ENCODE measurements at regions not wholly inside any gene's neighbourhood (a gene's known extent, or its start where the extent isn't known, plus 50 kb on each side); places are given as distances from the start of the nearest gene placed in this dataset.

- H3K36me3 ChIP-seq (ENCODE audit: control insufficient read depth in 2 of 2, extremely low read depth in 1 of 2, insufficient read depth in 2 of 2, low read length in 2 of 2): no peaks in the 10 kb centered on the region
- BruUV-seq (replicated peaks): no TSS peak
- no peak overlapping the region for H3K4me3 ChIP-seq (replicated peaks in 1 of 3; ENCODE audit: insufficient read depth in 1 of 3, low read depth in 1 of 3, low read length in 3 of 3)
- dilution Hi-C loops (cut with MboI; ENCODE audit: extremely low pct_ligation_motif_present, low sequenced_read_pairs) (no loop called here), intact Hi-C loops (cut with micrococcal nuclease) (no loop called here)
- H3K27ac ChIP-seq (ENCODE audit: insufficient read depth, low read depth, low read length): no peak overlapping the region
- ChIA-PET POLR2A (no interaction called here), CTCF (no interaction called here)
- no peaks in the 10 kb centered on the region for H3K9me3 ChIP-seq (replicated peaks; ENCODE audit: control insufficient read depth, insufficient read depth, low read length)
- H3K9me1 ChIP-seq (replicated peaks; ENCODE audit: control insufficient read depth, extremely low read depth, insufficient read depth, low read length): no peaks in the 10 kb centered on the region
- no peak for TF ChIP-seq POLR2A (IDR thresholded peaks at IDR 0.05; ENCODE audit: low read depth, low read length)
- H3K27me3 ChIP-seq (ENCODE audit: control insufficient read depth in 2 of 2, insufficient read depth in 2 of 2, low read length in 2 of 2): no peaks in the 10 kb centered on the region
- H3K9ac ChIP-seq (replicated peaks; ENCODE audit: extremely low read depth, insufficient read depth, low read length): no peak overlapping the region
- FAIRE-seq (no peak), DNase-seq (ENCODE audit: low read depth, low spot score) (no peak)
- no peaks in the 10 kb centered on the region for H3K79me2 ChIP-seq (ENCODE audit: control insufficient read depth, insufficient read depth, low read length)
- no peak overlapping the region for H2AFZ ChIP-seq (ENCODE audit: low read depth, low read length)
- no peaks in the 10 kb centered on the region for H4K20me1 ChIP-seq (replicated peaks; ENCODE audit: control insufficient read depth, extremely low read depth, insufficient read depth, low read length)
- no peaks in the 10 kb centered on the region for H3K4me1 ChIP-seq (ENCODE audit: control insufficient read depth, extremely low read depth, insufficient read depth, low read length)
- H3K4me2 ChIP-seq (ENCODE audit: insufficient read depth, low read length): no peak overlapping the region
Observed at GRCh38 chr1:195373856-195374255, 1234.4 kb downstream of the KCNT2 start.

- Histone ChIP-seq H3K27ac (ENCODE audit: insufficient read depth, low read depth, low read length) (no peak overlapping the region), H3K27me3 (ENCODE audit: control insufficient read depth in 2 of 2, insufficient read depth in 2 of 2, low read length in 2 of 2) (no peaks in the 10 kb centered on the region), H2AFZ (ENCODE audit: low read depth, low read length) (no peak overlapping the region), H3K9me3 (replicated peaks; ENCODE audit: control insufficient read depth, insufficient read depth, low read length) (peaks cover 1% of the 10 kb centered on the region), H3K4me3 (replicated peaks in 1 of 3; ENCODE audit: insufficient read depth in 1 of 3, low read depth in 1 of 3, low read length in 3 of 3) (no peak overlapping the region), H3K9ac (replicated peaks; ENCODE audit: extremely low read depth, insufficient read depth, low read length) (no peak overlapping the region), H3K4me2 (ENCODE audit: insufficient read depth, low read length) (no peak overlapping the region), H4K20me1 (replicated peaks; ENCODE audit: control insufficient read depth, extremely low read depth, insufficient read depth, low read length) (no peaks in the 10 kb centered on the region), H3K4me1 (ENCODE audit: control insufficient read depth, extremely low read depth, insufficient read depth, low read length) (no peaks in the 10 kb centered on the region), H3K9me1 (replicated peaks; ENCODE audit: control insufficient read depth, extremely low read depth, insufficient read depth, low read length) (no peaks in the 10 kb centered on the region), H3K36me3 (ENCODE audit: control insufficient read depth in 2 of 2, extremely low read depth in 1 of 2, insufficient read depth in 2 of 2, low read length in 2 of 2) (no peaks in the 10 kb centered on the region), H3K79me2 (ENCODE audit: control insufficient read depth, insufficient read depth, low read length) (no peaks in the 10 kb centered on the region)
- intact Hi-C loops (cut with micrococcal nuclease) (no loop called here), dilution Hi-C loops (cut with MboI; ENCODE audit: extremely low pct_ligation_motif_present, low sequenced_read_pairs) (no loop called here)
- FAIRE-seq (no peak), DNase-seq (ENCODE audit: low read depth, low spot score) (no peak)
- POLR2A ChIA-PET: no interaction called here
- no TSS peak for BruUV-seq (replicated peaks)
- CTCF ChIA-PET: no interaction called here
- TF ChIP-seq MAX (IDR thresholded peaks at IDR 0.05; ENCODE audit: insufficient read depth, insufficient read length) (no peak), JUN (IDR thresholded peaks at IDR 0.05; ENCODE audit: borderline replicate concordance, insufficient read depth, insufficient read length, low read depth) (no peak), POLR2AphosphoS5 (IDR thresholded peaks at IDR 0.05; ENCODE audit: insufficient read depth, low read depth, low read length) (no peak), CTCF (IDR thresholded peaks at IDR 0.05; ENCODE audit: extremely low read depth in 1 of 2, insufficient read depth in 1 of 2, low read depth in 1 of 2, low read length in 2 of 2) (no peak), GATA2 (IDR thresholded peaks at IDR 0.05; ENCODE audit: insufficient read depth, insufficient read length, low read depth, low read length) (no peak), FOS (IDR thresholded peaks at IDR 0.05; ENCODE audit: borderline replicate concordance, insufficient read depth, low read length) (no peak), POLR2A (IDR thresholded peaks at IDR 0.05; ENCODE audit: low read depth, low read length) (no peak), EZH2 (IDR thresholded peaks at IDR 0.05; ENCODE audit: borderline replicate concordance, low read depth, low read length, severe bottlenecking) (no peak), MYC (IDR thresholded peaks at IDR 0.05; ENCODE audit: low read depth, low read length) (no peak)
Observed at GRCh38 chr1:195345149-195345548, 1263.1 kb downstream of the KCNT2 start.
